Type B pancreatic cell (in vitro differentiated cells): ENCODE measurements at regions not wholly inside any gene's neighbourhood (a gene's known extent, or its start where the extent isn't known, plus 50 kb on each side); places are given as distances from the start of the nearest gene placed in this dataset.

Experiments
- DNase-seq: peaks from one replicate; pipeline ENCODE4 v3.0.0; 2021; ENCODE audit warnings: mixed read lengths; ENCODE audit not compliant: unreplicated experiment; ENCODE audit errors: extremely low spot score
- H3K27ac Mint-ChIP-seq: 2 replicates; pipeline ENCODE4 v1.8.0; 2021; ENCODE audit warnings: mild to moderate bottlenecking, mixed read lengths
- H3K27me3 Mint-ChIP-seq: 2 replicates; pipeline ENCODE4 v1.8.0; 2021; ENCODE audit warnings: mixed read lengths
- H3K36me3 Mint-ChIP-seq: 2 replicates; pipeline ENCODE4 v1.8.0; 2021; ENCODE audit warnings: mixed read lengths
- H3K4me1 Mint-ChIP-seq: one replicate; pipeline ENCODE4 v1.8.0; 2021; ENCODE audit warnings: mixed read lengths; ENCODE audit not compliant: unreplicated experiment
- H3K4me3 Mint-ChIP-seq: 2 replicates; pipeline ENCODE4 v1.8.0; 2021; ENCODE audit warnings: mild to moderate bottlenecking, mixed read lengths
- H3K9me3 Mint-ChIP-seq: 2 replicates; pipeline ENCODE4 v1.8.0; 2021; ENCODE audit warnings: mixed read lengths
- CTCF ChIP-seq: fragments of 200-600 bp; sonication (generic); conservative IDR thresholded peaks from 2 replicates; pipeline ENCODE4 v1.5.0; 2021; ENCODE audit warnings: antibody characterized with exemption, mild to moderate bottlenecking

DNA sequence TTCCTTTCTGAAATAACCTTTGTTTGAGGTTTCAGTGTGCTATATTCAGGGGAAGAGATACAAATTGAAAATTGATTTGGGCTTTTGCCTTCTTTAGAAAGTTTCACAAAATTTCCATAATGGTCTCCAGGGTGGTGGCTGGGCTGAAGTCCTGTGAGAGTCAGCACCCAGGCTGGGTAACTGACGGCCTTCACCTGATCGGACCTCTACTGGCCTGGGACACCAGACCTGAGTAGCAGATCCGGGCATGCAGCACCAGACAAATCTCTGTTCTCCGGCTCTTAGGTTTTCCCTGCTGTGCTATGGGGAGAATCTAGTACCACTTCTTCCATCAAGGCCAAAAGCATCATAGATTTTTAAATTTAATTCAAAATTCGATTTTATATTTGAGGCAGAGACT is 133.0 kb upstream of the LMCD1 start:
- H3K4me1 Mint-ChIP-seq, result peaks cover 10% of the 10 kb centered on the region
- no peaks in the 10 kb centered on the region for H3K36me3 Mint-ChIP-seq
- H3K4me3 Mint-ChIP-seq, result no peak overlapping the region
- no peaks in the 10 kb centered on the region for H3K27me3 Mint-ChIP-seq
- no peak for DNase-seq
- H3K27ac Mint-ChIP-seq, result no peak overlapping the region
- TF ChIP-seq CTCF, result no peak
- no peaks in the 10 kb centered on the region for H3K9me3 Mint-ChIP-seq

DNA sequence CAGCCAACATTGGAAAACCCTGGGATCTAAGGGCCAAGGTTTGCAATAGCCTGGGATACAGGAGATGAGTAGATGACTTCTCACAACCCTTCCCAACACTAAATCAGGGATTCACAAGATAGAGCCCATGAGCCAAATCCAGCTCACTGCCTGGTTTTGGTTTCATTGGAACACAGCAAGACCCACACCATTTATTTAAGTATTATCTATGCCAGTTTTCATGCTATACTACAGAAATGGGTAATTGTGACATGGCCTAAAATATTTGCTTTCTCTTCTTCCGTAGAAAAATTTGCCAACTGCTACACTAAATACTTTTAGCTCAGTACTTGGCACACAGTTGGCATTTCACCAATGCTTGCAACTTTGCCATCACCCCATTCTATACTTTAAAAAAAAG is 132.0 kb upstream of the LMCD1 start:
- H3K27me3 Mint-ChIP-seq, result peaks cover 3% of the 10 kb centered on the region
- peaks cover 10% of the 10 kb centered on the region for H3K4me1 Mint-ChIP-seq
- no peaks in the 10 kb centered on the region for H3K36me3 Mint-ChIP-seq
- H3K9me3 Mint-ChIP-seq, result peaks cover 3% of the 10 kb centered on the region
- no peak for TF ChIP-seq CTCF
- no peak for DNase-seq
- H3K4me3 Mint-ChIP-seq, result no peak overlapping the region
- no peak overlapping the region for H3K27ac Mint-ChIP-seq

GRCh38 chr3:8371085-8371551 is 130.5 kb upstream of the LMCD1 start:
- peaks cover 6% of the 10 kb centered on the region for H3K9me3 Mint-ChIP-seq
- H3K27ac Mint-ChIP-seq, result no peak overlapping the region
- no peak for TF ChIP-seq CTCF
- DNase-seq, result no peak
- no peaks in the 10 kb centered on the region for H3K36me3 Mint-ChIP-seq
- peaks cover 3% of the 10 kb centered on the region for H3K4me1 Mint-ChIP-seq
- no peak overlapping the region for H3K4me3 Mint-ChIP-seq
- H3K27me3 Mint-ChIP-seq, result peaks cover 6% of the 10 kb centered on the region

GRCh38 chr3:8371960-8372463 is 129.6 kb upstream of the LMCD1 start:
- Mint-ChIP-seq H3K27ac (no peak overlapping the region), H3K9me3 (peaks cover 10% of the 10 kb centered on the region), H3K36me3 (no peaks in the 10 kb centered on the region), H3K27me3 (peaks cover 6% of the 10 kb centered on the region), H3K4me3 (no peak overlapping the region), H3K4me1 (no peaks in the 10 kb centered on the region)
- DNase-seq, result no peak
- TF ChIP-seq CTCF, result no peak

DNA sequence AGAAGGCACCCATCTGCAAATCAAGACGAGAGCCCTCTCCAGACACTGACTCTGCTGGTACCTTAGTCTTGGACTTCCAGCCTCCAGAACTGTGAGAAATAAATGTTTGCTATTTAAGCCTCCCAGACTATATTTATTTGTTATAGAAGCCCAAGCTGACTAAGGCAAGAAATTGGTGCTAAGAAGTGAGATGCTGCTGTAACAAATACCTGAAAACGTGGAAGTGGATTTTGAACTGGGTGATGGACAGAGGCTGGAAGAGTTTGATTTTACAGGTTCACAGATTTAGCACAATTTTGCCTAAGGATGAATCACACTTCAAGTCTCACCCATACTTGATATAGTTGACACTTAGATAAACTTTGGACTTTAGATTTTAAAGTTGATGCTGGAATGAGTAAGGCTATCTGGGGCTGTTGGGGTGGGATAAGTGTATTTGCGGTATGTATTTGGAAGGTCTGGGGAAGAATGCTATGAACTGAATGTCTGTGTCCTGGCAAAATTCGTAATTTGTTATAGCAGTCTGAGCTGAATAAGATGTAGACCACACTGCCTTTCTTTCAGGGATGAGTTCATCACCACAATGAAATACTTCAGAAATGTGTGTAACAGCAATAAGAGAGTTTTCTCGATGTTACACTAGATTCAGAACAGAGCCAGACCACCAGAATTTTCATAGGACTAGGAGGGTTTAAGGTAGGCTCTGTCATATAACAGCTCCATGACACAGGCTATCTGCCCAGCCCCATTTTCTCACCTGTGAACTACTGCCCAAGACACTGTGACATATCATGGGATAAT is 120.5 kb upstream of the LMCD1 start:
- H3K27me3 Mint-ChIP-seq, result peaks cover 4% of the 10 kb centered on the region
- peaks cover 5% of the 10 kb centered on the region for H3K4me1 Mint-ChIP-seq
- H3K4me3 Mint-ChIP-seq, result no peak overlapping the region

More for the DNA sequence above, 120.5 kb upstream of the LMCD1 start:
- TF ChIP-seq CTCF, result no peak
- no peaks in the 10 kb centered on the region for H3K36me3 Mint-ChIP-seq
- DNase-seq, result no peak
- H3K27ac Mint-ChIP-seq, result no peak overlapping the region
- H3K9me3 Mint-ChIP-seq, result peaks cover 5% of the 10 kb centered on the region
